HCT116 (cell line): ENCODE measurements at regions not wholly inside any gene's neighbourhood (a gene's known extent, or its start where the extent isn't known, plus 50 kb on each side); places are given as distances from the start of the nearest gene placed in this dataset.

Experiments
- ATAC-seq: fragments of 200-7000 bp; cut with Tn5 transposase; 2 replicates; pipeline ENCODE4 v1.9.1; 2020; ENCODE audit warnings: mild to moderate bottlenecking, moderate library complexity
- BruUV-seq: library from RNA; stranded (reverse); fragments of 400-500 nt; replicated peaks from 2 replicates; lab custom pipeline; 2021; lab: Mats Ljungman, UMichigan
- CTCF ChIA-PET: fragments of 300-600 bp; sonication (Branson Sonifier 250); formaldehyde crosslinking; loops from one replicate; lab custom pipeline; 2021; ENCODE audit warnings: antibody characterized with exemption; lab: Charles Lee
- POLR2A ChIA-PET: fragments of 300-600, 350-600 bp; sonication (Branson Sonifier 250); formaldehyde crosslinking; loops from one replicate; lab custom pipeline; 2021; ENCODE audit warnings: antibody characterized with exemption; lab: Charles Lee
- RAD21 ChIA-PET, 2 experiments: fragments of 300-600 bp; sonication (Branson Sonifier 250); formaldehyde crosslinking; loops; one replicate each; lab custom pipeline; 2023; ENCODE audit warnings: low total read pairs in 2 of 2; ENCODE audit not compliant: uncharacterized antibody in 2 of 2, unreplicated experiment in 2 of 2, low non-redundant PET in 1 of 2; lab: Charles Lee
- DNase-seq: peaks from one replicate; pipeline ENCODE4 v3.0.0-alpha.2; 2010; ENCODE audit warnings: low read depth, low spot score
- H2AFZ ChIP-seq: fragments of 200-600 bp; shearing (Covaris generic), sonication (generic); 2 replicates; pipeline ENCODE4 v1.6.1; 2017; ENCODE audit warnings: low read depth, mixed run types, mixed read lengths, antibody characterized with exemption, low read length; ENCODE audit not compliant: poor library complexity, severe bottlenecking
- H3K27ac ChIP-seq: 2 replicates; pipeline ENCODE4 v1.5.1; 2012; ENCODE audit warnings: low read depth, low read length
- H3K27me3 ChIP-seq: fragments of 200-600 bp; sonication (generic); 2 replicates; pipeline ENCODE4 v1.6.1; 2016; ENCODE audit warnings: mixed run types, low read length, mixed read lengths; ENCODE audit not compliant: insufficient read depth
- H3K36me3 ChIP-seq, 2 experiments: fragments of 200-500 bp in 1 of 2; fragments of 200-600 bp in 1 of 2; sonication (Bioruptor generic) in 1 of 2; sonication (generic) in 1 of 2; 2 replicates each; pipeline versions ENCODE4 v1.5.1 to v1.6.1; 2014 to 2016; ENCODE audit warnings: low read length in 2 of 2, inconsistent platforms in 1 of 2, mixed read lengths in 1 of 2, mixed run types in 1 of 2; ENCODE audit not compliant: insufficient read depth in 2 of 2, control insufficient read depth in 1 of 2
- H3K4me1 ChIP-seq, 2 experiments: fragments of 200-600 bp in 1 of 2; sonication (generic) in 1 of 2; 2 replicates each; pipeline versions ENCODE4 v1.5.1 to v1.6.1; 2012 to 2017; ENCODE audit warnings: low read length in 2 of 2, inconsistent platforms in 1 of 2, mild to moderate bottlenecking in 1 of 2, mixed read lengths in 1 of 2, mixed run types in 1 of 2, moderate library complexity in 1 of 2; ENCODE audit not compliant: insufficient read depth in 2 of 2, control insufficient read depth in 1 of 2
- H3K4me2 ChIP-seq: fragments of 200-600 bp; sonication (generic); 2 replicates; pipeline ENCODE4 v1.6.1; 2017; ENCODE audit warnings: mixed run types, low read length, mixed read lengths
- H3K4me3 ChIP-seq, 2 experiments: fragments of 200-600 bp in 1 of 2; sonication (generic) in 1 of 2; replicated peaks in 1 of 2; 2 replicates each; pipeline ENCODE4 v1.5.1; 2011 to 2016; ENCODE audit warnings: low read length in 2 of 2, control low read depth in 1 of 2, low read depth in 1 of 2, mild to moderate bottlenecking in 1 of 2, mixed read lengths in 1 of 2, mixed run types in 1 of 2
- H3K79me2 ChIP-seq: fragments of 200-600 bp; sonication (generic); 2 replicates; pipeline ENCODE4 v1.6.1; 2017; ENCODE audit warnings: mild to moderate bottlenecking, mixed run types, low read length, moderate library complexity, mixed read lengths; ENCODE audit not compliant: insufficient read depth
- H3K9ac ChIP-seq: fragments of 200-600 bp; sonication (generic); 2 replicates; pipeline ENCODE4 v1.6.1; 2016; ENCODE audit warnings: low read length, mixed read lengths
- H3K9me2 ChIP-seq: fragments of 200-600 bp; sonication (generic), shearing (Covaris generic); 2 replicates; pipeline ENCODE4 v1.6.1; 2017; ENCODE audit warnings: mixed run types, mild to moderate bottlenecking, moderate library complexity; ENCODE audit not compliant: insufficient read depth
- H3K9me3 ChIP-seq, 2 experiments: fragments of 200-500 bp in 1 of 2; fragments of 200-600 bp in 1 of 2; sonication (Bioruptor generic) in 1 of 2; sonication (generic) in 1 of 2; 2 replicates each; pipeline ENCODE4 v1.6.1; 2014 to 2017; ENCODE audit warnings: low read length in 2 of 2, mixed read lengths in 2 of 2, inconsistent platforms in 1 of 2, low read depth in 1 of 2, mild to moderate bottlenecking in 1 of 2, mixed run types in 1 of 2, moderate library complexity in 1 of 2; ENCODE audit not compliant: control insufficient read depth in 1 of 2, insufficient read depth in 1 of 2
- H4K20me1 ChIP-seq: fragments of 200-600 bp; sonication (generic), shearing (Covaris generic); 2 replicates; pipeline ENCODE4 v1.6.1; 2017; ENCODE audit warnings: mixed run types, mild to moderate bottlenecking, moderate library complexity; ENCODE audit not compliant: insufficient read depth
- CBX3 ChIP-seq: IDR thresholded peaks from 2 replicates; pipeline ENCODE4 v1.6.1; 2012; ENCODE audit warnings: low read depth
- EZH2phosphoT487 ChIP-seq: fragments of 200-600 bp; IDR thresholded peaks from 2 replicates; pipeline ENCODE4 v1.6.1; 2018; ENCODE audit warnings: antibody characterized with exemption, borderline replicate concordance
- JUND ChIP-seq: IDR thresholded peaks from 2 replicates; pipeline ENCODE4 v1.6.1; 2012
- POLR2A ChIP-seq: IDR thresholded peaks from 2 replicates; pipeline ENCODE4 v1.7.0; 2011; ENCODE audit warnings: borderline replicate concordance; ENCODE audit not compliant: insufficient read depth, insufficient read length; ENCODE audit errors: extremely low read depth
- RAD21 ChIP-seq: IDR thresholded peaks from 2 replicates; pipeline ENCODE4 v1.6.1; 2012; ENCODE audit warnings: low read depth, mild to moderate bottlenecking
- SP1 ChIP-seq: IDR thresholded peaks from 2 replicates; pipeline ENCODE4 v1.6.1; 2012; ENCODE audit warnings: low read depth
- ZNF274 ChIP-seq: fragments of 200-500 bp; sonication (Bioruptor generic); IDR thresholded peaks from 2 replicates; pipeline ENCODE4 v1.6.1; 2014; ENCODE audit warnings: mild to moderate bottlenecking, low read depth, low read length, inconsistent platforms
- intact Hi-C: fragments of 100-400 bp; cut with micrococcal nuclease; formaldehyde crosslinking; loops from 2 replicates; pipeline ENCODE4 v1.10.0; 2022
- TF ChIP-seq, protein P1 (sequence below), 3 experiments: fragments of 200-600 bp in 1 of 3; sonication (generic) in 1 of 3; IDR thresholded peaks in 2 of 3; conservative IDR thresholded peaks in 1 of 3; 2 replicates each; pipeline ENCODE4 v1.5.1; 2012 to 2017; ENCODE audit warnings: low read depth in 2 of 3, low read length in 2 of 3, antibody characterized with exemption in 1 of 3, borderline replicate concordance in 1 of 3, control low read depth in 1 of 3, mild to moderate bottlenecking in 1 of 3, mixed read lengths in 1 of 3, mixed run types in 1 of 3, moderate library complexity in 1 of 3; ENCODE audit not compliant: insufficient read depth in 1 of 3
- TF ChIP-seq, protein P2 (sequence below): IDR thresholded peaks from 2 replicates; pipeline ENCODE4 v1.6.1; 2012; ENCODE audit warnings: low read depth
- TF ChIP-seq, protein P3 (sequence below): IDR thresholded peaks from 2 replicates; pipeline ENCODE4 v1.6.1; 2012

DNA sequence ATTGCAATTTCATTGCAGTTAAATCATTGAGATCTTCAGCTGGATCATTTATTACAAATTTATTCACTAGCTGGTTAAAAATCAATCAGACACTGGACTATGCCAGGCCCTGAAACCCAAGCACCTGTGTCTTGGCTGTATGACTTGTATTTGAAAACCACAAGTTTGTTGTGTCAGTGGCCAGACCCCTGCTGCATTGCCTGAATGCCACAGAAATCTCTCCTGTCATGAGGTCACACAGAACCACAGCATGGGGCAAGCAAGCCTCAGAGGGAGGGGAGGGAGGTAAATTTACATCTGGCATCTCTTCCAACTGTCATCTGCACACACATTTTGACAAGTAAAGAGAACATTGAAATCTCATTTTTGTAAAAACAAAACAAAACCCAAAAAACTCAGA is 90.0 kb downstream of the ARRDC3 start:
- ATAC-seq, result peak; percentile 68
- H3K27ac ChIP-seq, result no peak overlapping the region
- RAD21 ChIA-PET, result no interaction called here
- no peaks in the 10 kb centered on the region for H3K9me3 ChIP-seq
- CTCF ChIA-PET, result no interaction called here
- H3K4me2 ChIP-seq, result peak overlapping the region; percentile 21; the same call in 1 of the 2 replicates
- TF ChIP-seq SP1 (0 out of 2 replicates have a peak, but pooled peaks have one; percentile 17), EZH2phosphoT487 (no peak)
- TF ChIP-seq, all 23 proteins: peak for 1
- no peaks in the 10 kb centered on the region for H3K79me2 ChIP-seq
- H3K27me3 ChIP-seq, result no peaks in the 10 kb centered on the region
- intact Hi-C loops, result no loop called here
- H3K36me3 ChIP-seq, result no peaks in the 10 kb centered on the region
- H3K9me2 ChIP-seq, result no peaks in the 10 kb centered on the region
- no TSS peak for BruUV-seq
- no peaks in the 10 kb centered on the region for H4K20me1 ChIP-seq
- H3K4me1 ChIP-seq, result peaks cover 0 to 35% of the 10 kb centered on the region in 2 experiments; a peak in 2 of 4 replicates
- H3K4me3 ChIP-seq, result no peak overlapping the region
- no peak for DNase-seq
- H2AFZ ChIP-seq, result peak overlapping the region; percentile 40
- POLR2A ChIA-PET, result no interaction called here
- no peak overlapping the region for H3K9ac ChIP-seq

DNA sequence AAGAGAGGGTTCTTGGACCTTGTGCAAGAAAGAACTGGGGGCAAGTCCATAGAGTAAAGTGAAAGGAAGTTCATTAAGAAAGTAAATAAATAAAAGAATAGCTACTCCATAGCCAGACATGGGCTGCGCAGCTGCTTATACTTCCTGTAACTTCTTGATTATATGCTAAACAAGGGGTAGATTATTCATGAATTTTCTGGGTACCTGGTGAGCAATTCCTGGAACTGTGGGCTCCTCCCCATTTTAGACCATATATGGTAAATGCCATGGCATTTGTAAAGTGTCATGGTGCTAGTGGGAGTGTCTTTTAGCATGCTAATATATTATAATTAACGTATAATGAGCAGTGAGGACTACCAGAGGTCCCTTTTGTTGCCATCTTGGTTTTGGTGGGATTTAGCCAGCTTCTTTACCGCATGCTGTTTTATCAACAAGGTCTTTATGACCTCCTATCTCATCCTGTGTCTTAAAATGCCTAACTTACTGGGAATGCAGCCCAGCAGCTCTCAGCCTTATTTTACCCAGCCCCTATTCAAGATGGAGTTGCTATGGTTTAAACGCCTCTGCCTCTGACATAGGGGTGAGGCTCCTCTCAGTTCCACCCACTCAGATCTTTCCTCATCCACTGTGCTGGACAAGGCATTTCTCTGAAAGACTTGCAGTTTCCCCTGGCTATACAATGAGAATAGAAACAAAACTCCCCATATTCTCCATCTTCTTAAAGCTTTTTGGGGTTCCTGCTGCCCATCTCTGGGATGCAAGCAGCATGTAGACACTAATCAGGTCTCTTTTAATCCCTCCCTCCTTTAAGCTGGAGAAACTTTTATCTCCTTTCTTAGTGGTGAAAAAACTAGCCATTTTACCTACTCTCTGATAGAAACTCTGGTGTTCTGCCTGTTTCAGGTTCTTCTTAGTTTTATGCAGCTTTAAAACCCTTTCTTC is 91.2 kb downstream of the ARRDC3 start:
- RAD21 ChIA-PET, result interaction anchor here in 1 of 2 experiments (0.7 kb wide), 1 partner anchor 91 kb away, joined by 6 read pairs; the partner anchor contains the start of gene ARRDC3
- TF ChIP-seq CBX3 (no peak), POLR2A (no peak), ZNF274 (no peak), JUND (no peak), RAD21 (no peak)
- TF ChIP-seq, protein P1, sequence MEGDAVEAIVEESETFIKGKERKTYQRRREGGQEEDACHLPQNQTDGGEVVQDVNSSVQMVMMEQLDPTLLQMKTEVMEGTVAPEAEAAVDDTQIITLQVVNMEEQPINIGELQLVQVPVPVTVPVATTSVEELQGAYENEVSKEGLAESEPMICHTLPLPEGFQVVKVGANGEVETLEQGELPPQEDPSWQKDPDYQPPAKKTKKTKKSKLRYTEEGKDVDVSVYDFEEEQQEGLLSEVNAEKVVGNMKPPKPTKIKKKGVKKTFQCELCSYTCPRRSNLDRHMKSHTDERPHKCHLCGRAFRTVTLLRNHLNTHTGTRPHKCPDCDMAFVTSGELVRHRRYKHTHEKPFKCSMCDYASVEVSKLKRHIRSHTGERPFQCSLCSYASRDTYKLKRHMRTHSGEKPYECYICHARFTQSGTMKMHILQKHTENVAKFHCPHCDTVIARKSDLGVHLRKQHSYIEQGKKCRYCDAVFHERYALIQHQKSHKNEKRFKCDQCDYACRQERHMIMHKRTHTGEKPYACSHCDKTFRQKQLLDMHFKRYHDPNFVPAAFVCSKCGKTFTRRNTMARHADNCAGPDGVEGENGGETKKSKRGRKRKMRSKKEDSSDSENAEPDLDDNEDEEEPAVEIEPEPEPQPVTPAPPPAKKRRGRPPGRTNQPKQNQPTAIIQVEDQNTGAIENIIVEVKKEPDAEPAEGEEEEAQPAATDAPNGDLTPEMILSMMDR (IDR thresholded peaks at IDR 0.05 in 2 of 3, conservative IDR thresholded peaks at IDR 0.05 in 1 of 3; ENCODE audit: borderline replicate concordance in 1 of 3, insufficient read depth in 1 of 3, low read depth in 2 of 3, low read length in 2 of 3), result no peak
- TF ChIP-seq, protein P2, sequence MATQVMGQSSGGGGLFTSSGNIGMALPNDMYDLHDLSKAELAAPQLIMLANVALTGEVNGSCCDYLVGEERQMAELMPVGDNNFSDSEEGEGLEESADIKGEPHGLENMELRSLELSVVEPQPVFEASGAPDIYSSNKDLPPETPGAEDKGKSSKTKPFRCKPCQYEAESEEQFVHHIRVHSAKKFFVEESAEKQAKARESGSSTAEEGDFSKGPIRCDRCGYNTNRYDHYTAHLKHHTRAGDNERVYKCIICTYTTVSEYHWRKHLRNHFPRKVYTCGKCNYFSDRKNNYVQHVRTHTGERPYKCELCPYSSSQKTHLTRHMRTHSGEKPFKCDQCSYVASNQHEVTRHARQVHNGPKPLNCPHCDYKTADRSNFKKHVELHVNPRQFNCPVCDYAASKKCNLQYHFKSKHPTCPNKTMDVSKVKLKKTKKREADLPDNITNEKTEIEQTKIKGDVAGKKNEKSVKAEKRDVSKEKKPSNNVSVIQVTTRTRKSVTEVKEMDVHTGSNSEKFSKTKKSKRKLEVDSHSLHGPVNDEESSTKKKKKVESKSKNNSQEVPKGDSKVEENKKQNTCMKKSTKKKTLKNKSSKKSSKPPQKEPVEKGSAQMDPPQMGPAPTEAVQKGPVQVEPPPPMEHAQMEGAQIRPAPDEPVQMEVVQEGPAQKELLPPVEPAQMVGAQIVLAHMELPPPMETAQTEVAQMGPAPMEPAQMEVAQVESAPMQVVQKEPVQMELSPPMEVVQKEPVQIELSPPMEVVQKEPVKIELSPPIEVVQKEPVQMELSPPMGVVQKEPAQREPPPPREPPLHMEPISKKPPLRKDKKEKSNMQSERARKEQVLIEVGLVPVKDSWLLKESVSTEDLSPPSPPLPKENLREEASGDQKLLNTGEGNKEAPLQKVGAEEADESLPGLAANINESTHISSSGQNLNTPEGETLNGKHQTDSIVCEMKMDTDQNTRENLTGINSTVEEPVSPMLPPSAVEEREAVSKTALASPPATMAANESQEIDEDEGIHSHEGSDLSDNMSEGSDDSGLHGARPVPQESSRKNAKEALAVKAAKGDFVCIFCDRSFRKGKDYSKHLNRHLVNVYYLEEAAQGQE, result no peak
- TF ChIP-seq, protein P3, sequence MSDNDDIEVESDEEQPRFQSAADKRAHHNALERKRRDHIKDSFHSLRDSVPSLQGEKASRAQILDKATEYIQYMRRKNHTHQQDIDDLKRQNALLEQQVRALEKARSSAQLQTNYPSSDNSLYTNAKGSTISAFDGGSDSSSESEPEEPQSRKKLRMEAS, result no peak
- TF ChIP-seq, all 23 proteins: peak for 0
- Histone ChIP-seq H3K79me2 (no peaks in the 10 kb centered on the region), H3K4me2 (no peak overlapping the region), H3K27ac (no peak overlapping the region), H3K36me3 (no peaks in the 10 kb centered on the region), H2AFZ (no peak overlapping the region), H3K9me2 (no peaks in the 10 kb centered on the region), H3K9ac (no peak overlapping the region), H3K4me1 (peaks cover 0 to 25% of the 10 kb centered on the region in 2 experiments; a peak in 2 of 4 replicates), H3K27me3 (no peaks in the 10 kb centered on the region), H3K4me3 (no peak overlapping the region), H3K9me3 (0 out of 4 replicates have a peak, but pooled peaks cover 0 to 3% of the 10 kb centered on the region in 2 experiments), H4K20me1 (no peaks in the 10 kb centered on the region)
- ChIA-PET POLR2A (no interaction called here), CTCF (no interaction called here)
- no peak for ATAC-seq
- DNase-seq, result no peak
- intact Hi-C loops, result no loop called here
- BruUV-seq, result no TSS peak
